GM23338 (cell line): ENCODE measurements at regions not wholly inside any gene's neighbourhood (a gene's known extent, or its start where the extent isn't known, plus 50 kb on each side); places are given as distances from the start of the nearest gene placed in this dataset.

Experiments used
- CREB1 ChIP-seq: fragments of 250-450 bp; sonication (Bioruptor Pico); IDR thresholded peaks from 2 replicates; pipeline ENCODE4 v1.5.0; 2020; ENCODE audit warnings: low read depth, mild to moderate bottlenecking, moderate library complexity
- EZH2phosphoT487 ChIP-seq: fragments of 200-600 bp; sonication (generic); IDR thresholded peaks from one replicate; pipeline ENCODE4 v1.8.1; 2018; ENCODE audit warnings: antibody characterized with exemption; ENCODE audit not compliant: unreplicated experiment
- JUNB ChIP-seq: IDR thresholded peaks from one replicate; pipeline ENCODE4 v1.6.1; 2016; ENCODE audit warnings: antibody characterized with exemption; ENCODE audit not compliant: unreplicated experiment
- POLR2AphosphoS5 ChIP-seq: IDR thresholded peaks from 2 replicates; pipeline ENCODE4 v1.6.1; 2016; ENCODE audit warnings: antibody characterized with exemption, low read depth
- STAT1 ChIP-seq: IDR thresholded peaks from one replicate; pipeline ENCODE4 v1.6.1; 2016; ENCODE audit warnings: antibody characterized with exemption; ENCODE audit not compliant: unreplicated experiment
- TF ChIP-seq, protein P1 (sequence below): fragments of 250-450 bp; sonication (Bioruptor Pico); IDR thresholded peaks from 2 replicates; pipeline ENCODE4 v1.5.0; 2020; ENCODE audit warnings: mild to moderate bottlenecking, moderate library complexity
- TF ChIP-seq, protein P2 (sequence below), 2 experiments: fragments of 200-600 bp in 1 of 2; sonication (generic) in 1 of 2; conservative IDR thresholded peaks; 2 replicates each; pipeline versions ENCODE4 v1.5.1 to v1.6.1; 2016 to 2017; ENCODE audit warnings: antibody characterized with exemption in 2 of 2, low read depth in 2 of 2, mild to moderate bottlenecking in 2 of 2, moderate library complexity in 1 of 2

DNA sequence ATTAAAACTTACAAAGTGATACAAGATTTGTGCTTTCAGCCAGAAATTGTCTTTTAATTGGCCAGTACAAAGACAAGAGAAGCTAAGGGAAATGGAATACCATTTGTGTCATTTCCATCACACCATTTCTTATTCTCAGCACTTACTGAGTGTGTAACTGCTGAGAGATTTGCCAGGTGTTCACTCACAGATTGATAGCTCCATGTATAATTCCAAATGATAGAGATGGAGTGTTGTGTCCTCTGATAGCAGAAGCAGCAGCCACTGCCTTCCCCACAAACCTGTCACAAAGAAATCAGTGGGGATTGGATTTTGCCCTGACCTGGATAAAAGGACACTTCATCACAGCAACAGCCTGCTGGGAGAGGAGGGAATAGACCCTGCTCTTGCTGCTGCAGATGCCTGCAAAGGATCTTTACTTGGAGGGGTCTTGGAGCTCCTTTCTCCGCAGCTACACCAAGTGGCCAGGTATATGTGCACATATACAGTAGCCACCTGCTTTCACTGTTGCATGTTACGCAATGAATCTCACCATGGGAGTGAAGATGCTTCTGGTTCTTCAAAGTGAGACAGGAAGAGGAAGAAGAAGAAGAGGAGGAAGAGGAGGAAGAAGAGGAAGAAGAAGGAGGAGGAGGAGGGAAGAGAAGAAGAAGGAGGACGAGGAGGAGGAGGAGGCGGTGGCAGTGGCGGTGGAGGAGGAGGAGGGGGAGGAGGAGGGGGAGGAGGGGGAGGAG is 78.7 kb upstream of the KCNJ15 start (continued):
- TF ChIP-seq, protein P1, sequence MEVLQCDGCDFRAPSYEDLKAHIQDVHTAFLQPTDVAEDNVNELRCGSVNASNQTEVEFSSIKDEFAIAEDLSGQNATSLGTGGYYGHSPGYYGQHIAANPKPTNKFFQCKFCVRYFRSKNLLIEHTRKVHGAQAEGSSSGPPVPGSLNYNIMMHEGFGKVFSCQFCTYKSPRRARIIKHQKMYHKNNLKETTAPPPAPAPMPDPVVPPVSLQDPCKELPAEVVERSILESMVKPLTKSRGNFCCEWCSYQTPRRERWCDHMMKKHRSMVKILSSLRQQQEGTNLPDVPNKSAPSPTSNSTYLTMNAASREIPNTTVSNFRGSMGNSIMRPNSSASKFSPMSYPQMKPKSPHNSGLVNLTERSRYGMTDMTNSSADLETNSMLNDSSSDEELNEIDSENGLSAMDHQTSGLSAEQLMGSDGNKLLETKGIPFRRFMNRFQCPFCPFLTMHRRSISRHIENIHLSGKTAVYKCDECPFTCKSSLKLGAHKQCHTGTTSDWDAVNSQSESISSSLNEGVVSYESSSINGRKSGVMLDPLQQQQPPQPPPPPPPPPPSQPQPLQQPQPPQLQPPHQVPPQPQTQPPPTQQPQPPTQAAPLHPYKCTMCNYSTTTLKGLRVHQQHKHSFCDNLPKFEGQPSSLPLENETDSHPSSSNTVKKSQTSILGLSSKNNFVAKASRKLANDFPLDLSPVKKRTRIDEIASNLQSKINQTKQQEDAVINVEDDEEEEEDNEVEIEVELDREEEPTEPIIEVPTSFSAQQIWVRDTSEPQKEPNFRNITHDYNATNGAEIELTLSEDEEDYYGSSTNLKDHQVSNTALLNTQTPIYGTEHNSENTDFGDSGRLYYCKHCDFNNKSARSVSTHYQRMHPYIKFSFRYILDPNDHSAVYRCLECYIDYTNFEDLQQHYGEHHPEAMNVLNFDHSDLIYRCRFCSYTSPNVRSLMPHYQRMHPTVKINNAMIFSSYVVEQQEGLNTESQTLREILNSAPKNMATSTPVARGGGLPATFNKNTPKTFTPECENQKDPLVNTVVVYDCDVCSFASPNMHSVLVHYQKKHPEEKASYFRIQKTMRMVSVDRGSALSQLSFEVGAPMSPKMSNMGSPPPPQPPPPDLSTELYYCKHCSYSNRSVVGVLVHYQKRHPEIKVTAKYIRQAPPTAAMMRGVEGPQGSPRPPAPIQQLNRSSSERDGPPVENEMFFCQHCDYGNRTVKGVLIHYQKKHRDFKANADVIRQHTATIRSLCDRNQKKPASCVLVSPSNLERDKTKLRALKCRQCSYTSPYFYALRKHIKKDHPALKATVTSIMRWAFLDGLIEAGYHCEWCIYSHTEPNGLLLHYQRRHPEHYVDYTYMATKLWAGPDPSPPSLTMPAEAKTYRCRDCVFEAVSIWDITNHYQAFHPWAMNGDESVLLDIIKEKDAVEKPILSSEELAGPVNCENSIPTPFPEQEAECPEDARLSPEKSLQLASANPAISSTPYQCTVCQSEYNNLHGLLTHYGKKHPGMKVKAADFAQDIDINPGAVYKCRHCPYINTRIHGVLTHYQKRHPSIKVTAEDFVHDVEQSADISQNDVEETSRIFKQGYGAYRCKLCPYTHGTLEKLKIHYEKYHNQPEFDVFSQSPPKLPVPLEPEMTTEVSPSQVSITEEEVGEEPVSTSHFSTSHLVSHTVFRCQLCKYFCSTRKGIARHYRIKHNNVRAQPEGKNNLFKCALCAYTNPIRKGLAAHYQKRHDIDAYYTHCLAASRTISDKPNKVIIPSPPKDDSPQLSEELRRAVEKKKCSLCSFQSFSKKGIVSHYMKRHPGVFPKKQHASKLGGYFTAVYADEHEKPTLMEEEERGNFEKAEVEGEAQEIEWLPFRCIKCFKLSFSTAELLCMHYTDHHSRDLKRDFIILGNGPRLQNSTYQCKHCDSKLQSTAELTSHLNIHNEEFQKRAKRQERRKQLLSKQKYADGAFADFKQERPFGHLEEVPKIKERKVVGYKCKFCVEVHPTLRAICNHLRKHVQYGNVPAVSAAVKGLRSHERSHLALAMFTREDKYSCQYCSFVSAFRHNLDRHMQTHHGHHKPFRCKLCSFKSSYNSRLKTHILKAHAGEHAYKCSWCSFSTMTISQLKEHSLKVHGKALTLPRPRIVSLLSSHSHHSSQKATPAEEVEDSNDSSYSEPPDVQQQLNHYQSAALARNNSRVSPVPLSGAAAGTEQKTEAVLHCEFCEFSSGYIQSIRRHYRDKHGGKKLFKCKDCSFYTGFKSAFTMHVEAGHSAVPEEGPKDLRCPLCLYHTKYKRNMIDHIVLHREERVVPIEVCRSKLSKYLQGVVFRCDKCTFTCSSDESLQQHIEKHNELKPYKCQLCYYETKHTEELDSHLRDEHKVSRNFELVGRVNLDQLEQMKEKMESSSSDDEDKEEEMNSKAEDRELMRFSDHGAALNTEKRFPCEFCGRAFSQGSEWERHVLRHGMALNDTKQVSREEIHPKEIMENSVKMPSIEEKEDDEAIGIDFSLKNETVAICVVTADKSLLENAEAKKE = no peak
- no peak for TF ChIP-seq CREB1
- no peak for TF ChIP-seq POLR2AphosphoS5
- TF ChIP-seq JUNB = no peak
- TF ChIP-seq, protein P2, sequence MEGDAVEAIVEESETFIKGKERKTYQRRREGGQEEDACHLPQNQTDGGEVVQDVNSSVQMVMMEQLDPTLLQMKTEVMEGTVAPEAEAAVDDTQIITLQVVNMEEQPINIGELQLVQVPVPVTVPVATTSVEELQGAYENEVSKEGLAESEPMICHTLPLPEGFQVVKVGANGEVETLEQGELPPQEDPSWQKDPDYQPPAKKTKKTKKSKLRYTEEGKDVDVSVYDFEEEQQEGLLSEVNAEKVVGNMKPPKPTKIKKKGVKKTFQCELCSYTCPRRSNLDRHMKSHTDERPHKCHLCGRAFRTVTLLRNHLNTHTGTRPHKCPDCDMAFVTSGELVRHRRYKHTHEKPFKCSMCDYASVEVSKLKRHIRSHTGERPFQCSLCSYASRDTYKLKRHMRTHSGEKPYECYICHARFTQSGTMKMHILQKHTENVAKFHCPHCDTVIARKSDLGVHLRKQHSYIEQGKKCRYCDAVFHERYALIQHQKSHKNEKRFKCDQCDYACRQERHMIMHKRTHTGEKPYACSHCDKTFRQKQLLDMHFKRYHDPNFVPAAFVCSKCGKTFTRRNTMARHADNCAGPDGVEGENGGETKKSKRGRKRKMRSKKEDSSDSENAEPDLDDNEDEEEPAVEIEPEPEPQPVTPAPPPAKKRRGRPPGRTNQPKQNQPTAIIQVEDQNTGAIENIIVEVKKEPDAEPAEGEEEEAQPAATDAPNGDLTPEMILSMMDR (conservative IDR thresholded peaks at IDR 0.05; ENCODE audit: low read depth in 2 of 2) = no peak
- TF ChIP-seq EZH2phosphoT487 = no peak
- no peak for TF ChIP-seq STAT1
